ENCODE measurements at regions not wholly inside any gene's neighbourhood (a gene's known extent, or its start where the extent isn't known, plus 50 kb on each side); places are given as distances from the start of the nearest gene placed in this dataset.

DNA sequence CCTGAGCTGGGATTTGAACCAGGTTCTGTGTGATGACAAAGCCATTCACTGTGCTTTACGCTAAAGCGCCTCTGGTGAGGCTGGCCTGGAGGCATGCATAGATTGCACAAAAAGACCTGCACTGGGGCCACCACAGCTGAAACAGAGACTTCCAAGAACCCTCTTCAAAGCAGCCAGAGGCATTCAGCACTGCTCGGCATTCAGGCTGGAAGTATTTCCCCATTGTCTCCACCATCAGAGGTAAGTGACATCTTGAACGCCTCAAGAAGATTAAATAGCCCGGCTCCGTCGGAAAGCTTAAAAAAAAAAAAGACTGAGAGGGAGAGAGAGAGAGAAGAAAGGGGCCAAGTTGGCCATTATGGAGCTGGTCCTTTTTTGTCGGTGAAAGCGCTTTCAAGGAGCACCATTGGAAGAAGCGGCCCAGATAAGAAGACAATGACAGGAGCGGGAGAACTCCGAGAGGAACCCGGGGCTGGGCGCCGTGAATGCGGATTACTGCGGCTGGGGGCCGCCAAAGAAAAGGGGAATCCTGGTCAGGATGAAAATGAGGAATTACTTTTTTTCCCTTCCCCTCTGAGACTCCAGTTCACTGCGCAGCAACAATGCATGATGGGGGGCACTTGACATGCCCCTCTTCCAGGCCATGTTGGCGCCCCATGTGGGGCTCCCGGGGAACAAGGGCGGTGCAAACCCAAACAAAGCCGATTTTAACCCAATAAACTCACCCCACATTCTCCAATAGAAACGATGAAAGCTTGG, 228.3 kb downstream of the MYCN start:
- no peaks in the 10 kb centered on the region for H3K36me3 ChIP-seq (ENCODE audit: low read depth, missing control alignments)
- H3K9me3 ChIP-seq = no peaks in the 10 kb centered on the region
- no peak for DNase-seq
- WGBS, 2 donors = 58 to 68% methylated on average over 23 to 24 of the region's 24 CpGs
- no peak for TF ChIP-seq POLR2A (IDR thresholded peaks at IDR 0.05)
- TF ChIP-seq, protein P1, sequence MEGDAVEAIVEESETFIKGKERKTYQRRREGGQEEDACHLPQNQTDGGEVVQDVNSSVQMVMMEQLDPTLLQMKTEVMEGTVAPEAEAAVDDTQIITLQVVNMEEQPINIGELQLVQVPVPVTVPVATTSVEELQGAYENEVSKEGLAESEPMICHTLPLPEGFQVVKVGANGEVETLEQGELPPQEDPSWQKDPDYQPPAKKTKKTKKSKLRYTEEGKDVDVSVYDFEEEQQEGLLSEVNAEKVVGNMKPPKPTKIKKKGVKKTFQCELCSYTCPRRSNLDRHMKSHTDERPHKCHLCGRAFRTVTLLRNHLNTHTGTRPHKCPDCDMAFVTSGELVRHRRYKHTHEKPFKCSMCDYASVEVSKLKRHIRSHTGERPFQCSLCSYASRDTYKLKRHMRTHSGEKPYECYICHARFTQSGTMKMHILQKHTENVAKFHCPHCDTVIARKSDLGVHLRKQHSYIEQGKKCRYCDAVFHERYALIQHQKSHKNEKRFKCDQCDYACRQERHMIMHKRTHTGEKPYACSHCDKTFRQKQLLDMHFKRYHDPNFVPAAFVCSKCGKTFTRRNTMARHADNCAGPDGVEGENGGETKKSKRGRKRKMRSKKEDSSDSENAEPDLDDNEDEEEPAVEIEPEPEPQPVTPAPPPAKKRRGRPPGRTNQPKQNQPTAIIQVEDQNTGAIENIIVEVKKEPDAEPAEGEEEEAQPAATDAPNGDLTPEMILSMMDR (IDR thresholded peaks at IDR 0.05) = no peak
- no peak overlapping the region for H3K27ac ChIP-seq
- intact Hi-C loops (cut with DNase I; ENCODE audit: low total_unique reads) = no loop called here
- H3K4me3 ChIP-seq = peak overlapping the region in 1 of 2 donors; percentile 5
- no peaks in the 10 kb centered on the region for H3K27me3 ChIP-seq
- no peaks in the 10 kb centered on the region for H3K4me1 ChIP-seq

DNA sequence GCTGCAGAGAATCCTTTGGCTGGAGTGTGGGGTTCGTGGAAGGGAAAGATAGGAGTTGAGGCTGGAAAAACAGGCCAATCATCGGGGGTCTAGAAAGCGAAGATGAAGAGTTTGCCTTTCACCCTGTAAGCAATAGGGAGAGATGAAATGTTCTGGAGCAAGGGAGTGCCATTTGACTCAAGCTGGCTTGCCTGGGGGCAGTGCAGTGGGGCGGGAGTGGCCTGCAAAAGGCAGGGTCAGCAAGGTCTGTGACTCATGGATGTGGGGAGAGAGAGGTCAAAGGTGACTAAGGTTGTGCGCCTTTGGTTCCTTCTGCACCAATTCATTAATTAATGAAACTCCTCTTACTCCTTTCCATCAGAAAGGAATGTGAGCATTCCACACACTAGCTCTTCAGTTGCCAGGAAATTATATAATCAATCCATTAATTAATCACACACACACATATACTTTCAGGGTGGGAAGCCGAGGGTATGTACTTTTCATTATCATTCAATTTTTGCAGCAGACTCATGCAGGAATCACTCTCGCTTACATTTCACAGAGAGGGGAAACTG, 227.6 kb downstream of the MYCN start:
- no peaks in the 10 kb centered on the region for H3K36me3 ChIP-seq (ENCODE audit: low read depth, missing control alignments)
- no peak overlapping the region for H3K4me3 ChIP-seq
- intact Hi-C loops (cut with DNase I; ENCODE audit: low total_unique reads) = no loop called here
- no peaks in the 10 kb centered on the region for H3K4me1 ChIP-seq
- WGBS, 2 donors = 86 to 93% methylated on average over 7 of the region's 7 CpGs
- H3K27ac ChIP-seq = no peak overlapping the region
- no peaks in the 10 kb centered on the region for H3K9me3 ChIP-seq
- DNase-seq = no peak
- no peak for TF ChIP-seq POLR2A (IDR thresholded peaks at IDR 0.05)
- TF ChIP-seq, protein P1 (IDR thresholded peaks at IDR 0.05) = no peak
- no peaks in the 10 kb centered on the region for H3K27me3 ChIP-seq

DNA sequence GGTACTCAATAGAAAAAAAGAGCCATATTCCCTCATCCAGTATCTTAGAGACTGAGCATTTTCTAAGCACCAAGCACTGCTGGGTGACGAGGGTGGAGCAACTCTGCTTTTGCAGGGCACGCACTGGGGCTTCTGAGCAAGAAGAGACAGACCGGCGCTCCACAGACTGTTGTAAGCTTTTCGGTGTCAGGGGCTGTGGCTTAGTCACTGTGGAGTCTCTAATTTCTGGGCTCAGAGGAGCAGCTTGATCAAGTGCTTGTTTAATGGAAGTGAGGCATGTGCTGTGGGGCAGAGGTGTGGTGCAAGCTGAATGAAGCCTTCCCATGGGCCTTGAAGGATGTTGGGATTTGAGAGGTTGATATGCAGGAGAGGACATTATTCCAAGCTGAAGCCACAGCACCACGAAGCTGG, 227.1 kb downstream of the MYCN start:
- Histone ChIP-seq H3K27ac (no peak overlapping the region), H3K27me3 (no peaks in the 10 kb centered on the region), H3K4me1 (no peaks in the 10 kb centered on the region), H3K4me3 (no peak overlapping the region), H3K36me3 (ENCODE audit: low read depth, missing control alignments) (no peaks in the 10 kb centered on the region), H3K9me3 (no peaks in the 10 kb centered on the region)
- 88 to 98% methylated on average over 6 of the region's 6 CpGs for WGBS, 2 donors
- no peak for TF ChIP-seq POLR2A (IDR thresholded peaks at IDR 0.05)
- TF ChIP-seq, protein P1 (IDR thresholded peaks at IDR 0.05) = no peak
- DNase-seq = no peak
- intact Hi-C loops (cut with DNase I; ENCODE audit: low total_unique reads) = no loop called here

DNA sequence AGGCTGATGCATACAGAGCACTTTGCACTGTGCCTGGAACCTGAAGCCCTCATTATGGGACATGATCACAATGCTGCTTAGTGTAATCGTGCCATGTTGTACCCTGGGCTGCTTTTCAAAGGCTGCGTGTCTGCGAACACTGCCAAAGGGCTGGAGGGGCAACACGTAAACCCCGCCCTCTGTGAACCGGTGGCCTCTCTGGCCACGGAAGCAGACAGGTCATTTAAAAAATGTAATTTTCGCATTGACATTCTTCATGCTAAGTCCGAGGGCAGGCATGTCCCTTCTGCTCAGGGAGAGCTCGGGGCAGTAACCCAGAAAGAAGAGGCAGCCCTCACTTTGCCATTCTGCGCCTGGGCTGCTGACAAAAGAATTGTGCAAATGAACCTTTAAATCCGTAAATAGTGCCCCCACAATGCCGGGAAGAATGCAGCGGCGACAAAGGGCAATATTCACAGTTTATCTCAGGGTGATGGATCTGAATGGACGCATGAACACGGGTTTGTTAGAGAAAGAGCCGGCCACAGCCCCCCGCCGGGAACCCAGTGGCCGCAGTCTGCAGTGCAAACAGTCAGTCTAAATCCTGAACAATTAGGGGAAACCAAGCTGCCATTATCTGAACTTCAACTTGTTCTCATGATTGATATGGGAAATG, 226.1 kb downstream of the MYCN start:
- DNase-seq = no peak
- Histone ChIP-seq H3K4me1 (no peaks in the 10 kb centered on the region), H3K4me3 (no peak overlapping the region), H3K27me3 (no peaks in the 10 kb centered on the region), H3K36me3 (ENCODE audit: low read depth, missing control alignments) (no peaks in the 10 kb centered on the region), H3K27ac (no peak overlapping the region), H3K9me3 (no peaks in the 10 kb centered on the region)
- intact Hi-C loops (cut with DNase I; ENCODE audit: low total_unique reads) = no loop called here
- no peak for TF ChIP-seq POLR2A (IDR thresholded peaks at IDR 0.05)
- TF ChIP-seq, protein P1 (IDR thresholded peaks at IDR 0.05) = no peak
- 69 to 81% methylated on average over 21 of the region's 21 CpGs for WGBS, 2 donors
